ENCODE measurements at regions not wholly inside any gene's neighbourhood (a gene's known extent, or its start where the extent isn't known, plus 50 kb on each side); places are given as distances from the start of the nearest gene placed in this dataset.

DNA sequence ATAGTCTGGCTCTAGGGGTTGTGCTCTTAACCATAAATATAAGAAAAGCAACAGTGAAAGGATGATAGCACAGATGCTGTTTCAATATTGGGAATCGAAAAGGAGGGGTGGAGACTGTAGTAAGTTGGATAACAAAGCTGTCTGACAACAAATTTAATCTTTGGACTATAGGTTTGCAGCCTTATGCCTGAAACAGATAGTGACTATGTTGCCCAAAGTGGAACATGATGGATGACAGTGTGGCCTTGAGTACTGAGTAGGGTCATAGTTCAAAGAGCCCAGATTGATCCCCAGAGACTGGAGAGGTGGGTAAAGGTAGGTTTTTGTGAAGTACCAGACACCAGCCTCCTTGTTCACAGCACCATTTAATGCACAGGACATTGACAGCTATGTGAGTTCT lies 144.0 kb upstream of the PALMD start:
- TF ChIP-seq CTCF (IDR thresholded peaks at IDR 0.05) = no peak
- no peak for TF ChIP-seq POLR2A (IDR thresholded peaks at IDR 0.05)
